Right hindlimb (tissue), 1 donor: ENCODE measurements at regions not wholly inside any gene's neighbourhood (a gene's known extent, or its start where the extent isn't known, plus 50 kb on each side); places are given as distances from the start of the nearest gene placed in this dataset.

Experiments used
- DNase-seq: peaks from one replicate; pipeline ENCODE4 v3.0.0-alpha.2; 2018

DNA sequence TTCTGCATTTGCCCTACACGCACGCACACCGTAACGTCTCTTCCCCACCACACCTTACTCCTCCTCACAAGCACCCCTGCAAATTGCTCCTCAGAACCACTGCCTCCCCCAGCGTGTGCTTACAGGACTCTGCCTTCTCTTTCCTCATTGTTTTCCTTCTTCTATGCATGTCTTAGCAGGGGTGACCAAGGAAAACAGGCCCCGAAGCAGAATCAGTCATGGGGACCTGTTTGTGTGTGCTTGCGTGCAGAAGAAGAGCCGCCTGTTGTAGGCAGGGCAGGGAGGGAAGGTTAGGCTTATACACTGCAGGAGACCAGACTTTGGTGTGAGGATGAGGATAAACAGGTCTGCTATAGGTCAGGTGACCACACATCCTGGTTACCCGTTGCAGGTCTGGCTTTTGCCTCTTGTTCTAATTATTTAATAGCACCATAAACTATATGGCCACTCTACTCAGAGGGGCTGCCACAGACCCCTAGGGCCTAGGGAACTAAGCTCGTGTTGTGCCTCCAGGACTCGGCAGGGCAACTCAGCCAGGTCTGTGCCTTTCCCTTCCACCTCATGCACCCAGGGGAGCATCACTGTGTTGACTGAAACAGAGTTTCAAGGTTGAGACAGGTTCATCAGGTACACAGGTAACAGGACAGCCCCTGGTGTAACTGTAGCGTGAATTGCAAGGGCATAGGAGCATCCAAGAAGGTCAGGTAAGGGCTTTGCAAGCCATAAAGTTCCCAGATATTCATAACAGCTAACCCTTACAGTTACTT lies 60.8 kb upstream of the EPS8L3 start:
- no peak for DNase-seq

DNA sequence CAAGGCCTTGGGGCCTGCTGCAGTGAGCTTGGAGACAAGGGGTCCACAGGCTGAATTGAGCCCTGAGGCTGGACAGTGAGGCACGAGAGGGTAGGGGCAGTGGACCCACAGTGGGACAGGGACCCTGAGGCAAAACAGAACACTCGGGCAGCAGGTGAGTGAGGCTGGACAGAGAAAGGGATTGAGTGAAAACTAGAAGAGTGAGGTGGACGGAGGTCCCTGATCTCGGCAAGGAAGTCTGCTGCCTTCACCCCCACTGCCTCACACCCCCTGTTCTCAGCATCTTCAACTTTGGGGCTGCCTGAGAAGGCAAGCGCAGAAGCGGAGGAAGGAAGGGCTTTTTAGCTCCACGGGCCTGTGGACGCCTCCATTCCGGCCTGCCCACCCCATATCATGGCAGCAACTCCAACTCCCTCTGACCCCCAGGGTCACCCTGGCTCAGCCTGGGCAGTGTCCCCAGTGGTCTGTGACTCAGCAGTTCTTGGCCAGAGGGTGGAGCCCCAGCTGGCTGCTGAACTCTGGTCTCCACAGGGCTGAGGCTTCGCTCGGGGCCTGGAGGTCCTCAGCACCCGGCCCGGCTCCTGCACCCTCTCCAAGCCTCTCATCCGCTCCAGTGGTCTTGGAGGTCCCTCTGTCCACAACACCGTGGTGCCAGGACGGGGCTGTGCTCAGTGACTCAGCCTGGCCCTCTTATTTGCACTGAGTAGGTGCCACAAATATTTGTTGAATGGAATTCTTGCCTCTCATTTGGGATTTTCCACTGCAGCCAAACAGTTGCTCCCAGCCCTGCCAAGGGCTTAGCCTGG lies 60.0 kb upstream of the EPS8L3 start:
- no peak for DNase-seq

DNA sequence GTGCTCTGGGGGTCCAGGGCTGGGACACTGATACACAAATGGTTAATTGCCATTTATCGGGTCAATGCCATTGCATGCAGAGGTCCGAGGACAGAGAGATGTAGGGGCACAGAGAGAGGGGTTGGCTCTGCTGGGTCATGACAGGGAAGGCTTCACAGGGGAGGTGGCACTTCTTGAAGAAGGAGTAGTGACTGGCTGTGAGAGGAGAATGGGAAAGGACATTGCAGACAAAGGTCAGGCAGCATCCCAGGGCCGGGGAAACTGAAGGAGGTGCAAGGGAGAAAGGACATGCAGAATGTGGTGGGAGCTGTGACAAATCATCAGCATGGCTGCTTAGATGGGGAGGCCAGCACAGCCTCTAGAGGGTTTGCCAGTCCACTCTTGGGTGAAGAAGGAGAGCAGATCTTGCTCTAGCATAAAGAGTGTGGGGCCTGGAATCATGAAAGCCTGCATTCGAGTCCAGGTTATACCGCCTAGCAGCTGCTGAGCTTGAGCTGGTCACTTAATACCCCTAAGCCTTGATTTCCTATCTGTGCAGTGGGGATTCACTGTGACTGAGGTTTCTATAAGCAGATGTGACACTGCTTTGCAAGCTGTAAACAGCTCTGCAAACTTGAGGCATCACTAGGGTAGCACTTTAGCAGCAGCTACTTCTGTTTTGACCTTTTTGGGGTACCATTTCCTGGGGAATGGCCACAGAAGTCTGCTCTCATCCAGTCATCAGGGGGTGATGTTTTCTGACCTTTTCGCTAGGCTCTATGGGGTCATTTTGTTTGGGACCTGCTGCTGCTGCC lies 59.2 kb upstream of the EPS8L3 start:
- DNase-seq, result no peak

DNA sequence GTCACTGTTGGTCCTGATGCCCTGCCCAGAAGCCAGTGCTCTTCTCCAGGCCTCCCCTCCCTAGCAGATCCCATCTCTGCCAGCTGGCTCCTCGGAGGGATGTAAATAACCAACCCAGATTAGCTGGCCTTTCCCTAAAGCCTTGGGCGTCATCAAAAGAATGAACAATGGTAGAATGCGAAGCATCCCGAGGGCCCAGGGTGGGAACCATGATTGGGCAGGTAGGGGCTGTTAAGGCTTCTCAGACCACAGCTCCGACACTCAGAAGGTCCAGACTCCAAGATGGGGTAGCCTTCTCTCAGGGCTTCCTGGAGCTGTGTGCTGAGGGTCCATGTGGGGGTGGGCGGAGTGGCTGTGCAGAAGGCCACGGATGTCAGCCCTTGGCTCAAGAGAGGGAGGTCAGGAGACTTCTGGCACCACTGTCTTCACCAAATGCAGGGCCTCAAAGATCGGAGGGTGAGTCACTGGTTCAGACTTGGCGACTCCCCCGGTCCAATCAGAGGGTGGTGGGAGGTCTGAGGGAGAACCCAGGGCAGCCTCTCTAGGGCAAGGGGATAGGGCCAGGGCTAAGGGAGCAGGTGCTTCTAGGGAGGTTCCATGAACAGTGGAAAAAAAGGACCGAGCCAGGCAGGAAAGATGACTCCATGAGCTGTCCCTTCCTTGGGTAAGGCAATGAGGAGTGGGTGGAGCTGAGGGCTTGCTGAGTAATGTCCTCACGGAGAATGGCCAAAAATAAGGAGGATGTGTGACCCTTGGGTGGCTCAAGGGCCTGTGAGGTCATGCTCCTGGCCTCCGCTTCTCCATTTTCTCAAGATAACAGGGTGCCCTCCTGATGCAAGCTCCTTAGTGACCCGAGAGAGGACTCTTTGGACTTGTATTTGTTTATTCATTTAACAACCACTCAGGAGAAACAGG lies 58.4 kb upstream of the EPS8L3 start:
- no peak for DNase-seq

GRCh38 chr1:109821221-109821669 lies 57.5 kb upstream of the EPS8L3 start:
- DNase-seq, result peak; percentile 59

DNA sequence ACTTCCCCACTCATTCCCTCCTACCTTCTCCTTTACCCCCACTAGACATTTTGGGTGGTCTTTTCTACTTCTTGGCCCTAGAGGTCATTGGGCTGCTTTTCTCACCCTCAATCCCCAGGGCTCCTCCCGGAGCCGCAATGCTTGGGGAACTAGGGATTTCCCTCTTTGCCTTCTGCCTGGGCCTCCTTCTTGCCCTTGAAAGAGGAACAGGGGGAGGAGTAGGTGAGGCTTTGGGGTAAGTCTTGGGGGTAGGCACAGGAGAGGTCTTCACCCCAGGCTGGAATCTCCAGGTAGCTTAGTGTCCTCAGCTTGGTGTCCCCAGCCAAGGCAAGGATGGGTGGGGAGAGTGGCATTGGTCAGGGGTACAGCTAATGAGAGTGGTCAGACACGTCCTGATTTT lies 56.2 kb upstream of the EPS8L3 start:
- no peak for DNase-seq

DNA sequence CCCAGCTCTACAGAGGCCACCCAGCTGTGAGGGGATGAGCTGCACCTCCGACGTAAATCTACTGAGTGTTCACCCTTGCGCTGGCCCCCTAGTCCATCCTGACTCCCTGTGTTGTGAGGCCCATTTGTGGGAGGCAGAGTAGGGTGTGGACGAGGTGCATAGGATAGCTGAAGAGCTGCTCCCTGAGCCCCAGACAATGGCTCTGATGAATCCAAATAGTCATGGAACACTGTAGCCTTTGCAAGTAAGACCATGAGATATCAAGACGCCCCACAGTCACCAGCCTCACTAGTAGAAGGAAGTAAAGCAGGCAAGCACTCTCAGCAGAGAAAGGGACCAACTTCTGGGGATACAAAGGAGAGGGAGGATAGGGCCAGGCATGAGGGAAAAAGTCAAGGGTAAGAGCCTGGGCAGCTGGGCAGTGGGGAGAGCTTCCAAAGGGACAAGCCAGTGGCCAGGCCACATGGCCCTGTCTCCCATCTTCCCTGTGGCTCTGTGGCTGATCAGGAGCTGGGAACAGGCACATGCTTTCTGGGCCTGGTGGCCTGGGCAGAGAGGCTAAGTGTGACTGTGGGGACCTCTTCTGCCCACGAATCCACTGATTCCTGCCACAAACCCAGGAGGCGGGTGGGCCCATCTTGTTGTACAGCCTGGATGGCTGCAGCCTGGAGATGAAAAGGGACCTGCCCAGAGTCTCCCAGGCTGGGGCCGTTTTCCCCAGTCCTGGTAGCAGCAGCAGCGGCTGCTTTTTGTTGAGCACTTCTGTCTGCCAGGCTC lies 55.5 kb upstream of the EPS8L3 start:
- DNase-seq, result no peak

DNA sequence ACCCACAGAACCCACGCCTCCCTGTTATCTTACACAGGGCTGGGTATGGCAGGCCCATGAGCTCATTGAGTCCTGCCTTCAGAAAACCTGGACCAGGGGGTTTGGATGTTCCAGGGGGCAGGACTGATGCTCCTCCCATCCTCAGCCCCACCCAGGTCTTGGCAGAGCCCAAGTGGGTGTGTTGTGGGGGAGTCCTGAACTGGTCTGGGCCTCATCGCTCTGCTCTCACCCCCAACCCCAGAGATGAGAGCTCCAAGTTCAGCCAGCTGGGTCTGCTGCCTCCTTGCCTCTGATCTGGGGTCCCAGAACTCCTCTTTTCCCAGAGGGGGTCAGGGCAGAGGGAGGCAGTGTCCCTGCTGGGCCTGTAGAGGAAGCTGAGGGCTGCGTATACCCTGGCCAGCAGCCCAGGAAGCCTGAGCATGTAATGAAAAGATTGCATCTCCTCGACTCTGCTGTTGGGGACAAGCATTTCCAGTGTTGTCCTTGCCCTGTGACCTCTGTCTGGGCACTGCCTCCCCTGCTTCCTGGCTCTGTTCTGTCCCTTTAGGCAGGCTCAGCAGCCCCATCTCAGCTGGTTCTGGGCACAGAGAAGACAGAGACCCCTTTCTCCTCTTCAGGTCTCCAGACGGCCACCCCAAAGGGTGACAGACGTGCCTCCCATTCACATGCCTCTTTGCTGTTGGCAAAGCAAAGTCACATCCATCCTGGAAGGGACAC lies 54.7 kb upstream of the EPS8L3 start:
- no peak for DNase-seq

DNA sequence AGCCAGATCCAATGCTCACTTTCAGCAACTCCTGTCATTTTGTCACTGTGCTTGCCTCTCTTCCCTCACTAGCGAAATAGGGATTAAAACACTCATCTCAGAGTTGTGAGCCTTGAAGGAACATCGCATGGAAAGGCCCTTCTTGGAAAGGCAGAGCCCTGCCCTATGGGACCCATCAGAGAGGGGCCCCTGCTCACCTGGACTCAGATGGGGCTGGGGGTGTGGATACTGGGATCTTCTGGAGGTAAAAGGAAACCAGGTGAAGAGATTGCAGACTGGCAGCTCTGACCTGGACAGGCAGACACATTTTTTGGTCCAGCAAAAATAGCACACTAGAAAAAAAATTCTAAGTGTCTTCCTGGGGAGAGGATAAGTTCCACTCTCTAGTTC lies 54.2 kb upstream of the EPS8L3 start:
- no peak for DNase-seq

- DNase-seq, result no peak
Observed at GRCh38 chr1:109816975-109817535, 53.3 kb upstream of the EPS8L3 start.

GRCh38 chr1:109816175-109816811 lies 52.6 kb upstream of the EPS8L3 start:
- DNase-seq, result no peak

DNA sequence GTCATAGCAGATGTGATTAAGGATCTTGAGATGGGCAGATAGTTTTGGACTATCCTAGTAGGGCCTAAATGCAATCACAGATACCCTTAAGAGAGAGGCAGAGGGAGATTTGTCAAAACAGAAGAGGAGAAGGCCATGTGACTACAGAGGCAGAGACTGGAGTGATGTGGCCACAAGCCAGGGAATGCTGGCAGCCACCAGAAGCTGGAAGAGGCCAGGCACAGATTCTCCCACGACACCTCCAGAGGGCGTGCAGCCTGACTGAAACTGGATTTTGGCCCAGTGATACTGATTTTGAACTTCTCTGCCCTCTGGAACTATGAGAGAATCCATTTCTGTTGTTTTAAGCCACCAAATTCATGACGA lies 52.1 kb upstream of the EPS8L3 start:
- no peak for DNase-seq

- DNase-seq, result no peak
Observed at GRCh38 chr1:109814993-109815786, 51.5 kb upstream of the EPS8L3 start.

DNA sequence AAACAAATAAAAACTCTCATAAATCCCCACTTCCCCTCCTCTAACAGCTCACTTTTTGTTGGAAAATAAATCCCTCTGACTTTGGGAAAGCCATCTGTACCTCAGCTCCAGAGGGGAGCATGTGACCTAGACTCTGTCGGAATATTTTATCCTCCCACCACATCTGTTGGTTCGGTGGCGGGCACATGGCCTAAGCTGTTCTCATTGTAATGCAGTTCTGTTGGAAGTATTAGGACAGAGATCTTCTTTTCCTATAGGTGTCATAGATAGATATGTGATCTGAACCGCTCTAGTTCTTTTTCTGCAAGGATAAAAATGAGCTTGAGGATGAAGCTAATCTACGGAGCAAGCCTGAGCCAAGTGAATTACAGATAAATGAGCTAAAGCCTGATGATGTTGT lies 50.5 kb upstream of the EPS8L3 start:
- no peak for DNase-seq
